NCI-H187 (cell line): ENCODE measurements at regions not wholly inside any gene's neighbourhood (a gene's known extent, or its start where the extent isn't known, plus 50 kb on each side); places are given as distances from the start of the nearest gene placed in this dataset.

Source experiments
- DNase-seq, 2 experiments: peaks; one replicate each; lab custom pipeline; 2025; lab: John Stamatoyannopoulos, UW

GRCh38 chr1:201656311-201657032, 117.5 kb downstream of the NAV1 start:
- DNase-seq: no peak

GRCh38 chr1:201659572-201659971, 120.6 kb downstream of the NAV1 start:
- DNase-seq: no peak

GRCh38 chr1:201660931-201661822, 122.2 kb downstream of the NAV1 start:
- DNase-seq: no peak

GRCh38 chr1:201661823-201662359, 123.0 kb downstream of the NAV1 start:
- no peak for DNase-seq

GRCh38 chr1:201662646-201663045, 123.7 kb downstream of the NAV1 start:
- no peak for DNase-seq

- DNase-seq: no peak
Observed at GRCh38 chr1:201663491-201664113, 124.7 kb downstream of the NAV1 start.

- DNase-seq: no peak
Observed at GRCh38 chr1:201665036-201665435, 126.1 kb downstream of the NAV1 start.

GRCh38 chr1:201666102-201666501, 127.2 kb downstream of the NAV1 start:
- no peak for DNase-seq

GRCh38 chr1:201666645-201667044, 127.7 kb downstream of the NAV1 start:
- DNase-seq: no peak

GRCh38 chr1:201667479-201667878, 128.6 kb downstream of the NAV1 start:
- DNase-seq: no peak

- DNase-seq: no peak
Observed at GRCh38 chr1:201670517-201670916, 131.6 kb downstream of the NAV1 start.

GRCh38 chr1:201672685-201673084, 133.8 kb downstream of the NAV1 start:
- no peak for DNase-seq

- DNase-seq: no peak
Observed at GRCh38 chr1:201673093-201673492, 134.2 kb downstream of the NAV1 start.

GRCh38 chr1:201673915-201674314, 135.0 kb downstream of the NAV1 start:
- no peak for DNase-seq

GRCh38 chr1:201675143-201675542, 136.2 kb downstream of the NAV1 start:
- DNase-seq: no peak

GRCh38 chr1:201676197-201676596, 137.3 kb downstream of the NAV1 start:
- no peak for DNase-seq

GRCh38 chr1:201676641-201677040, 137.7 kb downstream of the NAV1 start:
- no peak for DNase-seq

- DNase-seq: no peak
Observed at GRCh38 chr1:201678264-201679101, 139.6 kb downstream of the NAV1 start.

- no peak for DNase-seq
Observed at GRCh38 chr1:201681375-201681774, 142.4 kb downstream of the NAV1 start.

- no peak for DNase-seq
Observed at GRCh38 chr1:201682964-201683363, 144.0 kb downstream of the NAV1 start.

GRCh38 chr1:201683397-201683796, 144.5 kb downstream of the NAV1 start:
- DNase-seq: no peak

GRCh38 chr1:201685485-201685884, 143.5 kb upstream of the IPO9 start:
- no peak for DNase-seq
